ENCODE measurements at regions not wholly inside any gene's neighbourhood (a gene's known extent, or its start where the extent isn't known, plus 50 kb on each side); places are given as distances from the start of the nearest gene placed in this dataset.

- TF ChIP-seq, protein P1, sequence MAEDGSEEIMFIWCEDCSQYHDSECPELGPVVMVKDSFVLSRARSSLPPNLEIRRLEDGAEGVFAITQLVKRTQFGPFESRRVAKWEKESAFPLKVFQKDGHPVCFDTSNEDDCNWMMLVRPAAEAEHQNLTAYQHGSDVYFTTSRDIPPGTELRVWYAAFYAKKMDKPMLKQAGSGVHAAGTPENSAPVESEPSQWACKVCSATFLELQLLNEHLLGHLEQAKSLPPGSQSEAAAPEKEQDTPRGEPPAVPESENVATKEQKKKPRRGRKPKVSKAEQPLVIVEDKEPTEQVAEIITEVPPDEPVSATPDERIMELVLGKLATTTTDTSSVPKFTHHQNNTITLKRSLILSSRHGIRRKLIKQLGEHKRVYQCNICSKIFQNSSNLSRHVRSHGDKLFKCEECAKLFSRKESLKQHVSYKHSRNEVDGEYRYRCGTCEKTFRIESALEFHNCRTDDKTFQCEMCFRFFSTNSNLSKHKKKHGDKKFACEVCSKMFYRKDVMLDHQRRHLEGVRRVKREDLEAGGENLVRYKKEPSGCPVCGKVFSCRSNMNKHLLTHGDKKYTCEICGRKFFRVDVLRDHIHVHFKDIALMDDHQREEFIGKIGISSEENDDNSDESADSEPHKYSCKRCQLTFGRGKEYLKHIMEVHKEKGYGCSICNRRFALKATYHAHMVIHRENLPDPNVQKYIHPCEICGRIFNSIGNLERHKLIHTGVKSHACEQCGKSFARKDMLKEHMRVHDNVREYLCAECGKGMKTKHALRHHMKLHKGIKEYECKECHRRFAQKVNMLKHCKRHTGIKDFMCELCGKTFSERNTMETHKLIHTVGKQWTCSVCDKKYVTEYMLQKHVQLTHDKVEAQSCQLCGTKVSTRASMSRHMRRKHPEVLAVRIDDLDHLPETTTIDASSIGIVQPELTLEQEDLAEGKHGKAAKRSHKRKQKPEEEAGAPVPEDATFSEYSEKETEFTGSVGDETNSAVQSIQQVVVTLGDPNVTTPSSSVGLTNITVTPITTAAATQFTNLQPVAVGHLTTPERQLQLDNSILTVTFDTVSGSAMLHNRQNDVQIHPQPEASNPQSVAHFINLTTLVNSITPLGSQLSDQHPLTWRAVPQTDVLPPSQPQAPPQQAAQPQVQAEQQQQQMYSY (CRISPR knock-in tag; IDR thresholded peaks at IDR 0.05): no peak
Observed at GRCh38 chr18:1018181-1018681, 113.6 kb downstream of the ADCYAP1 start (continued).

DNA sequence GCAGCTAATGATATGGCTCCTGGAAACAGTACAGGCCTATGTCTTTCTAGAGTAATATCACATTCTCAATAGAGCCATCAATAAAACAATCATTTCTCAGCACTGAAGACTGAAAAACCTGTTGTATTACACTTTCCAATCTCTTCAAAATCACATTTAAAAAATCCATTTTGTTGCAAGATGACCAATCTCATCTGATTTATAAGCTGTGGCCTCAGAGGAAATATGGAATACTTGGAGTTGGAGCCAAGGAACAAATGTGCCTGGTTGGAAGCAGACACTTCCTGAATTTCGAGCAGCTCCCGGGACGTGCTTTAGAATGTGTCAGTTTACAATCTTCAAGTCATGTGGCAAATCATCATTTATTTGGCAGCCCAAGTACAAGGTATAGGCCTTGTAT, 114.5 kb downstream of the ADCYAP1 start:
- no peak for ATAC-seq
- peaks cover 29% of the 10 kb centered on the region for H3K27me3 Mint-ChIP-seq (ENCODE audit: low read depth)
- no peaks in the 10 kb centered on the region for H3K9me3 Mint-ChIP-seq
- no peaks in the 10 kb centered on the region for H3K36me3 Mint-ChIP-seq
- TF ChIP-seq ZNF671 (CRISPR knock-in tag; IDR thresholded peaks at IDR 0.05): no peak
- no peak for TF ChIP-seq OVOL2 (CRISPR knock-in tag; IDR thresholded peaks at IDR 0.05; ENCODE audit: borderline replicate concordance)
- no peak for TF ChIP-seq CREM (CRISPR knock-in tag; IDR thresholded peaks at IDR 0.05)
- no peak for TF ChIP-seq NR2C2 (CRISPR knock-in tag; IDR thresholded peaks at IDR 0.05)
- TF ChIP-seq, protein P2, sequence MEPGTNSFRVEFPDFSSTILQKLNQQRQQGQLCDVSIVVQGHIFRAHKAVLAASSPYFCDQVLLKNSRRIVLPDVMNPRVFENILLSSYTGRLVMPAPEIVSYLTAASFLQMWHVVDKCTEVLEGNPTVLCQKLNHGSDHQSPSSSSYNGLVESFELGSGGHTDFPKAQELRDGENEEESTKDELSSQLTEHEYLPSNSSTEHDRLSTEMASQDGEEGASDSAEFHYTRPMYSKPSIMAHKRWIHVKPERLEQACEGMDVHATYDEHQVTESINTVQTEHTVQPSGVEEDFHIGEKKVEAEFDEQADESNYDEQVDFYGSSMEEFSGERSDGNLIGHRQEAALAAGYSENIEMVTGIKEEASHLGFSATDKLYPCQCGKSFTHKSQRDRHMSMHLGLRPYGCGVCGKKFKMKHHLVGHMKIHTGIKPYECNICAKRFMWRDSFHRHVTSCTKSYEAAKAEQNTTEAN (CRISPR knock-in tag; IDR thresholded peaks at IDR 0.05): no peak
- no peak for TF ChIP-seq CTCF (IDR thresholded peaks at IDR 0.05)
- no peak for TF ChIP-seq ZMAT4 (CRISPR knock-in tag; IDR thresholded peaks at IDR 0.05)
- TF ChIP-seq SMAD3 (CRISPR knock-in tag; IDR thresholded peaks at IDR 0.05; ENCODE audit: borderline replicate concordance): no peak
- TF ChIP-seq NR1H2 (CRISPR knock-in tag; IDR thresholded peaks at IDR 0.05): no peak
- no peak for TF ChIP-seq KAT7 (CRISPR knock-in tag; IDR thresholded peaks at IDR 0.05; ENCODE audit: borderline replicate concordance)
- TF ChIP-seq ZNF219 (CRISPR knock-in tag; IDR thresholded peaks at IDR 0.05; ENCODE audit: borderline replicate concordance): no peak
- TF ChIP-seq ZNF281 (CRISPR knock-in tag; IDR thresholded peaks at IDR 0.05): no peak
- TF ChIP-seq, protein P3, sequence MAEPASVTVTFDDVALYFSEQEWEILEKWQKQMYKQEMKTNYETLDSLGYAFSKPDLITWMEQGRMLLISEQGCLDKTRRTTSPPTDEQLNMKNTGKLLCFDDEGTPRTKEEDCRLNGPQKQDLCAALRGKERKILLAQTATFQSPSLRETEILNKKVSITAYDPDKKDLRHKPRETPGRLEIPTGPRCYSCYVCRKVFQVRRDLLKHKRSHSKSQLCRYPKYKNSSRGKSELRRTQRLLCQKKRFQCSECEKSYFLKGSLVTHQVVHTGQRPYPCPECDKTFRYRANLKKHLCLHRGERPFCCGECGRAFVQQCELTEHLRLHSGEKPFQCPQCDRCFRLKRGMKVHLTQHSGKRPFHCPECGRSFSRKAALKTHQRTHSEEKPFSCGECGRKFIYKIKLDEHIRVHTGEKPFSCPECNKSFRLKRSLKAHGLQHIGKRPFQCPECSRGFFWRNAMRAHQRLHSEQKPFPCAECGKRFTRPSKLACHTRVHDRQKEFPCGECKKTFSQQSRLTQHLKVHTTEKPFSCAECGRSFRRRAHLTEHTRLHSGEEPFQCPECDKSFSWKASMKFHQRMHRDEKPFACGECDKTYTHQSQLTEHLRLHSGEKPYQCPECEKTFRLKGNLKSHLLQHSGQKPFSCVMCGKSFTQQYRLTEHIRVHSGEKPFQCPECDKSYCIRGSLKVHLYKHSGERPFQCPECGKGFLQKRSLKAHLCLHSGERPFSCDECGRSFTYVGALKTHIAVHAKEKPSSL (CRISPR knock-in tag; conservative IDR thresholded peaks at IDR 0.05): no peak
- no peak for TF ChIP-seq CBFB (CRISPR knock-in tag; IDR thresholded peaks at IDR 0.05; ENCODE audit: low read depth)
- TF ChIP-seq EMX1 (CRISPR knock-in tag; IDR thresholded peaks at IDR 0.05): no peak
- no peak overlapping the region for H3K27ac Mint-ChIP-seq
- H3K4me1 Mint-ChIP-seq: peaks cover 45% of the 10 kb centered on the region
- no peak for DNase-seq (ENCODE audit: low spot score)
- POLR2A ChIA-PET: no interaction called here
- CTCF ChIA-PET: no interaction called here
- no peak overlapping the region for H3K4me3 Mint-ChIP-seq

Data from WTC11 (cell line).